ENCODE measurements at regions not wholly inside any gene's neighbourhood (a gene's known extent, or its start where the extent isn't known, plus 50 kb on each side); places are given as distances from the start of the nearest gene placed in this dataset.

DNA sequence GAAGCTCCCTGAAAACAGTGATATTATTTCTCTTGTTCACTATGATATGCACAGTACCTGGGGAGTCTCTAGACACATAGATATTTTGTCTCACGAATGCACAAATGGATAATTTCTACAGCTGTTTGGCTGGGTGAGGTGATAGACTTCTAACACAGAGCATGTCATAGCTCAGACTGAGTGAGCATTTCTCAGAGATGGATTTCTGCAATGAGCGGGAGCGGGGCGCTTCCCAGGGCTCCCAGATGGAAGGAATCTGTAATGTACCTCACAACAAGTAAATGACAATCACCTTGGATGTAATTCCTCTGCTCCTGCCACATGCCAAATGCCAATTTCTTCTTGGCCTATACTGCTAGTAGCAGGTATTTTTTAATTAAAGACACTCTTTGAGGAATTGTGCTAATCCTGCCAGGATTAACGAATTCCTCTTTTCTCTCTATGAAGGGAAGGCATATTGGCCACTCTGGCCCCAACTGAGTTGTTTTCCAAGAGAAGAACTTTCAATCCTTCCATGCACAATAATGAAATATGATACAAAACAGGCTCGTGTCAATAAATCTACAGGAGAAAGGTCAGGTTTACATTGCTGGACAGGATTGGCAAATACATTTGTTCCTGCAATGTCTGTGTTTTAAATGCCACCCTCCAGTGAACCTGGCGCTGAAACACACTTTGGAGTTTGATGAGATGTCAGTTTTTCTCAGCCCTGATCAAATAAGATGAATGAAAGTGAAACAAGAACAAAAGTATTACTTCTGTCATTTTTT is 185.3 kb downstream of the CBLN1 start:
- no peak for TF ChIP-seq CTCF (IDR thresholded peaks at IDR 0.05; ENCODE audit: poor library complexity)
- TF ChIP-seq EZH2phosphoT487 (IDR thresholded peaks at IDR 0.05; ENCODE audit: low read depth, severe bottlenecking, unreplicated experiment), result no peak

Data from hepatocyte (in vitro differentiated cells).